Activated CD4-positive, alpha-beta T cell treated with anti-CD3 and anti-CD28 coated beads, Interleukin-2, amount 10 ng/mL, durations not matched to agents 7 days and 5 days (primary cell): ENCODE measurements at regions not wholly inside any gene's neighbourhood (a gene's known extent, or its start where the extent isn't known, plus 50 kb on each side); places are given as distances from the start of the nearest gene placed in this dataset.
"Not testable (repeated sequence)": the region's sequence is repeated elsewhere in the genome, so short reads cannot be mapped to it uniquely, and the experiment has no call there.

Experiments used
- CTCF ChIA-PET: fragments of 350-600 bp; sonication (Branson Sonifier 250); formaldehyde crosslinking; loops from one replicate; lab custom pipeline; 2021; ENCODE audit warnings: antibody characterized with exemption; lab: Charles Lee
- POLR2A ChIA-PET: fragments of 350-600 bp; sonication (Branson Sonifier 250); formaldehyde crosslinking; loops from one replicate; lab custom pipeline; 2021; ENCODE audit warnings: antibody characterized with exemption; lab: Charles Lee
- DNase-seq: peaks from one replicate; pipeline ENCODE4 v3.0.0-alpha.2; 2020
- H3K27ac Mint-ChIP-seq: one replicate; pipeline ENCODE4 v1.8.0; 2021; ENCODE audit warnings: mild to moderate bottlenecking, moderate library complexity, mixed read lengths
- H3K27me3 Mint-ChIP-seq: one replicate; pipeline ENCODE4 v1.8.0; 2021; ENCODE audit warnings: mixed read lengths
- H3K36me3 Mint-ChIP-seq: one replicate; pipeline ENCODE4 v1.8.0; 2021; ENCODE audit warnings: low read depth, mixed read lengths
- H3K4me1 Mint-ChIP-seq: one replicate; pipeline ENCODE4 v1.8.0; 2021; ENCODE audit warnings: mixed read lengths
- H3K4me3 Mint-ChIP-seq: one replicate; pipeline ENCODE4 v1.8.0; 2021; ENCODE audit warnings: mild to moderate bottlenecking, moderate library complexity, mixed read lengths
- H3K9me3 Mint-ChIP-seq: one replicate; pipeline ENCODE4 v1.8.0; 2021; ENCODE audit warnings: mixed read lengths

- Mint-ChIP-seq H3K36me3 (peaks cover 12% of the 10 kb centered on the region), H3K4me3 (no peak overlapping the region), H3K27ac (no peak overlapping the region), H3K4me1 (peaks cover 46% of the 10 kb centered on the region), H3K27me3 (no peaks in the 10 kb centered on the region), H3K9me3 (peaks cover 4% of the 10 kb centered on the region)
- DNase-seq: no peak
- ChIA-PET POLR2A (no interaction called here), CTCF (interaction anchor here (1.3 to 1.4 kb wide), 2 partner anchors 11 to 14 kb away, joined by 3 to 4 read pairs; no protein-coding TSS in a partner anchor)
These were observed 141.6 kb upstream of the RIOK3 start for GRCh38 chr18:23311351-23312121.

- H3K4me3 Mint-ChIP-seq: no peak overlapping the region
- CTCF ChIA-PET: interaction anchor here (0.6 to 1.5 kb wide), 2 partner anchors 23 to 114 kb away, joined by 3 read pairs; no protein-coding TSS in a partner anchor
- peaks cover 37% of the 10 kb centered on the region for H3K4me1 Mint-ChIP-seq
- peaks cover 10% of the 10 kb centered on the region for H3K36me3 Mint-ChIP-seq
- POLR2A ChIA-PET: no interaction called here
- H3K9me3 Mint-ChIP-seq: peaks cover 4% of the 10 kb centered on the region
- DNase-seq: no peak
- no peaks in the 10 kb centered on the region for H3K27me3 Mint-ChIP-seq
- no peak overlapping the region for H3K27ac Mint-ChIP-seq
These were observed 139.7 kb upstream of the RIOK3 start for GRCh38 chr18:23313379-23313778.

- H3K4me3 Mint-ChIP-seq: no peak overlapping the region
- DNase-seq: no peak
- H3K4me1 Mint-ChIP-seq: peaks cover 32% of the 10 kb centered on the region
- H3K27me3 Mint-ChIP-seq: no peaks in the 10 kb centered on the region
- H3K36me3 Mint-ChIP-seq: peaks cover 10% of the 10 kb centered on the region
- peaks cover 4% of the 10 kb centered on the region for H3K9me3 Mint-ChIP-seq
- ChIA-PET POLR2A (no interaction called here), CTCF (interaction anchor here (1.5 kb wide), 1 partner anchor 115 kb away, joined by 3 read pairs; no protein-coding TSS in a partner anchor)
- no peak overlapping the region for H3K27ac Mint-ChIP-seq
These were observed 138.4 kb upstream of the RIOK3 start for GRCh38 chr18:23314672-23315071.

- no peak overlapping the region for H3K4me3 Mint-ChIP-seq
- no peaks in the 10 kb centered on the region for H3K27me3 Mint-ChIP-seq
- peaks cover 32% of the 10 kb centered on the region for H3K4me1 Mint-ChIP-seq
- ChIA-PET CTCF (no interaction called here), POLR2A (no interaction called here)
- H3K9me3 Mint-ChIP-seq: peaks cover 4% of the 10 kb centered on the region
- no peak overlapping the region for H3K27ac Mint-ChIP-seq
- no peak for DNase-seq
- H3K36me3 Mint-ChIP-seq: peaks cover 8% of the 10 kb centered on the region
These were observed 136.8 kb upstream of the RIOK3 start for GRCh38 chr18:23316316-23316715.

GRCh38 chr18:23316988-23317387, 136.1 kb upstream of the RIOK3 start:
- CTCF ChIA-PET: no interaction called here

GRCh38 chr18:23317975-23318675, 135.0 kb upstream of the RIOK3 start:
- H3K27ac Mint-ChIP-seq: no peak overlapping the region
- ChIA-PET CTCF (interaction anchor here (0.6 kb wide), 1 partner anchor 10 kb away, joined by 3 read pairs; no protein-coding TSS in a partner anchor), POLR2A (no interaction called here)
- H3K27me3 Mint-ChIP-seq: no peaks in the 10 kb centered on the region
- H3K4me1 Mint-ChIP-seq: peaks cover 22% of the 10 kb centered on the region
- H3K36me3 Mint-ChIP-seq: peaks cover 9% of the 10 kb centered on the region
- H3K9me3 Mint-ChIP-seq: peaks cover 4% of the 10 kb centered on the region
- DNase-seq: no peak
- H3K4me3 Mint-ChIP-seq: no peak overlapping the region

More at GRCh38 chr18:23316988-23317387, 136.1 kb upstream of the RIOK3 start:
- POLR2A ChIA-PET: no interaction called here
- H3K36me3 Mint-ChIP-seq: peaks cover 8% of the 10 kb centered on the region
- peaks cover 4% of the 10 kb centered on the region for H3K9me3 Mint-ChIP-seq
- DNase-seq: no peak
- H3K4me3 Mint-ChIP-seq: no peak overlapping the region
- H3K4me1 Mint-ChIP-seq: peaks cover 25% of the 10 kb centered on the region
- no peak overlapping the region for H3K27ac Mint-ChIP-seq
- H3K27me3 Mint-ChIP-seq: no peaks in the 10 kb centered on the region

- DNase-seq: no peak
- no peaks in the 10 kb centered on the region for H3K9me3 Mint-ChIP-seq
- peaks cover 4% of the 10 kb centered on the region for H3K36me3 Mint-ChIP-seq
- H3K4me3 Mint-ChIP-seq: no peak overlapping the region
- no peak overlapping the region for H3K27ac Mint-ChIP-seq
- CTCF ChIA-PET: interaction anchor here (1.1 to 1.3 kb wide), 2 partner anchors 13 to 30 kb away, joined by 3 to 7 read pairs; no protein-coding TSS in a partner anchor
- H3K4me1 Mint-ChIP-seq: peaks cover 16% of the 10 kb centered on the region
- POLR2A ChIA-PET: no interaction called here
- H3K27me3 Mint-ChIP-seq: no peaks in the 10 kb centered on the region
These were observed 132.3 kb upstream of the RIOK3 start for GRCh38 chr18:23320709-23321236.

- Mint-ChIP-seq H3K36me3 (peaks cover 8% of the 10 kb centered on the region), H3K4me3 (no peak overlapping the region), H3K27ac (no peak overlapping the region), H3K27me3 (no peaks in the 10 kb centered on the region), H3K4me1 (peaks cover 16% of the 10 kb centered on the region), H3K9me3 (no peaks in the 10 kb centered on the region)
- no peak for DNase-seq
- ChIA-PET POLR2A (no interaction called here), CTCF (interaction anchor here (1.5 to 1.7 kb wide), 2 partner anchors 10 to 64 kb away, joined by 3 to 4 read pairs; no protein-coding TSS in a partner anchor)
These were observed 131.1 kb upstream of the RIOK3 start for GRCh38 chr18:23321996-23322395.

GRCh38 chr18:23324056-23324811, 128.9 kb upstream of the RIOK3 start:
- POLR2A ChIA-PET: no interaction called here
- no peak overlapping the region for H3K27ac Mint-ChIP-seq
- peaks cover 7% of the 10 kb centered on the region for H3K4me1 Mint-ChIP-seq
- peaks cover 4% of the 10 kb centered on the region for H3K9me3 Mint-ChIP-seq
- CTCF ChIA-PET: interaction anchor here (1.2 kb wide), 1 partner anchor 58 kb away, joined by 3 read pairs; no protein-coding TSS in a partner anchor
- DNase-seq: no peak
- H3K27me3 Mint-ChIP-seq: no peaks in the 10 kb centered on the region
- H3K4me3 Mint-ChIP-seq: no peak overlapping the region
- H3K36me3 Mint-ChIP-seq: peaks cover 12% of the 10 kb centered on the region

GRCh38 chr18:23324861-23325260, 128.2 kb upstream of the RIOK3 start:
- Mint-ChIP-seq H3K27me3 (no peaks in the 10 kb centered on the region), H3K9me3 (peaks cover 6% of the 10 kb centered on the region), H3K36me3 (peaks cover 18% of the 10 kb centered on the region), H3K4me3 (no peak overlapping the region), H3K27ac (no peak overlapping the region), H3K4me1 (peaks cover 7% of the 10 kb centered on the region)
- CTCF ChIA-PET: no interaction called here
- POLR2A ChIA-PET: no interaction called here
- DNase-seq: no peak

GRCh38 chr18:23329671-23330070, 123.4 kb upstream of the RIOK3 start:
- DNase-seq, CTCF ChIA-PET, H3K4me1 Mint-ChIP-seq, H3K4me3 Mint-ChIP-seq, H3K27ac Mint-ChIP-seq, H3K27me3 Mint-ChIP-seq, POLR2A ChIA-PET: not testable (repeated sequence)
- H3K9me3 Mint-ChIP-seq: peaks cover 11% of the 10 kb centered on the region
- H3K36me3 Mint-ChIP-seq: peaks cover 15% of the 10 kb centered on the region

- Mint-ChIP-seq H3K36me3 (peaks cover 13% of the 10 kb centered on the region), H3K27me3 (no peaks in the 10 kb centered on the region), H3K27ac (no peak overlapping the region), H3K4me1 (no peaks in the 10 kb centered on the region), H3K4me3 (no peak overlapping the region), H3K9me3 (peaks cover 11% of the 10 kb centered on the region)
- ChIA-PET CTCF (no interaction called here), POLR2A (no interaction called here)
- DNase-seq: no peak
These were observed 122.7 kb upstream of the RIOK3 start for GRCh38 chr18:23330423-23330822.
